ENCODE measurements at regions not wholly inside any gene's neighbourhood (a gene's known extent, or its start where the extent isn't known, plus 50 kb on each side); places are given as distances from the start of the nearest gene placed in this dataset.
"Not testable (repeated sequence)": the region's sequence is repeated elsewhere in the genome, so short reads cannot be mapped to it uniquely, and the experiment has no call there.

DNA sequence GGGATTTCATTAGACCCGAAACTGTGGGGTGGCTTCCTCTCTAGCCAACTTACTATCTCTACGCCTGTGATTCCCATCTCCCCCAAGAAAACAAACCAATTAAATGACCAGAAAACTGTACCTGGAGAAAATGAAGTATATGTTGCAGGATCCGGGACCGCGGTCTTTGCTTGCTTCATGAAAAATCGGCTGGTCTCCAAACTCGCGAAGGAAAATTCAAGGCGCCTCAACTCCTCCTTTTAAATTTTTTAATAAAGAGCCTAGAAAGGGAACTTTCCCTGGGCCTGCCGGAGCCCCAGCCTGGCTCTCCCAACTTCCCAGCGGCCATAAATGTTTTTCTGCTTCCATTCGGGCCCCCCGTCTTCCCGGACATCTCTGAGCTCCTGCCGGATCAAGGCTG lies 110.8 kb upstream of the FOXD4L5 start:
- H3K9ac ChIP-seq (ENCODE audit: insufficient read depth, low read depth, low read length); POLR2A ChIA-PET; DNase-seq (ENCODE audit: low spot score); CTCF ChIA-PET (ENCODE audit: low intra/inter-chr PET ratio, low total read pairs); FAIRE-seq; H3K4me1 ChIP-seq (ENCODE audit: insufficient read depth, low read length); intact Hi-C loops (cut with micrococcal nuclease; ENCODE audit: unreplicated experiment); in situ Hi-C loops (cut with HindIII; ENCODE audit: extremely low pct_ligation_motif_present, low pct_unique_long_range_greater_than_20kb); BruUV-seq (replicated peaks); ATAC-seq; H3K36me3 ChIP-seq (replicated peaks in 1 of 2; ENCODE audit: control insufficient read depth in 1 of 2, insufficient read depth in 2 of 2, low read length in 2 of 2); H3K27ac ChIP-seq (ENCODE audit: extremely low read length, insufficient read depth, low read length); H4K20me1 ChIP-seq (ENCODE audit: insufficient read depth, low read length); H3K79me2 ChIP-seq (ENCODE audit: insufficient read depth, low read length); H3K27me3 ChIP-seq (ENCODE audit: control insufficient read depth in 1 of 2, insufficient read depth in 2 of 2, low read length in 2 of 2); H3K4me2 ChIP-seq (ENCODE audit: low read depth, low read length); H2AFZ ChIP-seq (ENCODE audit: low read length); H3K4me3 ChIP-seq (replicated peaks in 1 of 3; ENCODE audit: insufficient read depth in 1 of 3, low read depth in 2 of 3, low read length in 3 of 3); H3K9me3 ChIP-seq (ENCODE audit: low read length): not testable (repeated sequence)
- WGBS (ENCODE audit: low lambda C conversion rate): 70% methylated on average over 9 of the region's 15 CpGs

DNA sequence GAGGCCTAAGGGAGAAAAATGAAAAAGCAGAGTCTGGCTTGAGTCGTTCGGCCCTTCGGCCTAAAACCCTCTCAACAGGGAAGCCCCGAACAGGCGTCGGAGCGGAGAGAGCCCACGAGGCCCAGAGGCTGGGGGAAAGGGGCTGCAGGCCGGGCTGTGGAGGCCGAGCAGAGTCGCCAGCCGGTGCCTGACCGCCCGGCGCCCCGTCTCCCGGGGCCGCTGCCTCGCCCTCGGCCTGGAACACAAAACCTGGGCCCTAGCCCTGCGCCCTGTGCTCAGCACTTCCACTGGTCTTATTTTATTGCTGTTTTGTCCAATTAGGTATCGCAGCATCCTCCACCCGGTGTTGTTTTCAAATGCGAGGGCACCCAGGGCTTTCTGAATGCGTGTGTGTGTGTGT lies 110.1 kb upstream of the FOXD4L5 start:
- not testable (repeated sequence) for BruUV-seq (replicated peaks); FAIRE-seq
- WGBS (ENCODE audit: low lambda C conversion rate): 57% methylated on average over 14 of the region's 25 CpGs

DNA sequence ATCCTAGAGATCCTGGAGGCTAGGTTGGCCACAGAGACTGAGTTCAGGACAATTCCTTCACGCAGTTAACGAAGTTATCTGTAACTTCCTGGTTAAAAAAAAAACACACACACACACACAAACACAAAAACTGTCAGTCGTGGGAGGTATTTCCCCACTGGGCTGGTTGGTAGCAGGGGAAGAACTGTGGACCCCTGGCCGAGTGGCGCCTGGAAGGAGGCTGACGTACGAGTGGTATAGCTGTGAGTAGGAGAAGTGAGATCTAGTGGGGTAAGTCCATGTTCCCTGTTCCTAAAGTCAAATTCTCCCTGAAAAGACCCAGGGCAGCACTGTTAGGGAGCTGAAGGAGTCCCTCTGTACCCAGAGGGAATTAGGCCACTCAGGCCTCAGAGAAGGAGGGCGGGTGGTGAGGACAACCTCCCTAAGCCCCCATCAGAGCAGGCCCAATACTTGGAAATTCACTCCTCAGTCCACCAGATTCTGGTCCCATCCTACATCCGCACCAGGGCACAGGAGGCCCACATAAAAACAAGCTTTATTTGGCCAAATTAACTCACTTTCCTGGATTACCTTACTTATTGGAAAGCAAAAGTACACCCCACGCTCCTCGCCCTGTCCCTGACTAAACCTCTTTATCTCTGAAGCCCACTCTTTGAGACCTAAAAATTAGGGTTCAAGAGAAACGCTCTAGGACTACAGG lies 108.3 kb upstream of the FOXD4L5 start:
- H4K20me1 ChIP-seq (ENCODE audit: insufficient read depth, low read length); H3K79me2 ChIP-seq (ENCODE audit: insufficient read depth, low read length); H3K9ac ChIP-seq (ENCODE audit: insufficient read depth, low read depth, low read length); H3K4me3 ChIP-seq (replicated peaks in 1 of 3; ENCODE audit: insufficient read depth in 1 of 3, low read depth in 2 of 3, low read length in 3 of 3); H3K27me3 ChIP-seq (ENCODE audit: control insufficient read depth in 1 of 2, insufficient read depth in 2 of 2, low read length in 2 of 2); H3K4me1 ChIP-seq (ENCODE audit: insufficient read depth, low read length); H3K9me3 ChIP-seq (ENCODE audit: low read length); in situ Hi-C loops (cut with HindIII; ENCODE audit: extremely low pct_ligation_motif_present, low pct_unique_long_range_greater_than_20kb); H3K27ac ChIP-seq (ENCODE audit: extremely low read length, insufficient read depth, low read length); H3K4me2 ChIP-seq (ENCODE audit: low read depth, low read length); H3K36me3 ChIP-seq (replicated peaks in 1 of 2; ENCODE audit: control insufficient read depth in 1 of 2, insufficient read depth in 2 of 2, low read length in 2 of 2); BruUV-seq (replicated peaks); H2AFZ ChIP-seq (ENCODE audit: low read length); DNase-seq (ENCODE audit: low spot score); ATAC-seq; FAIRE-seq; CTCF ChIA-PET (ENCODE audit: low intra/inter-chr PET ratio, low total read pairs); intact Hi-C loops (cut with micrococcal nuclease; ENCODE audit: unreplicated experiment); POLR2A ChIA-PET: not testable (repeated sequence)
- 10% methylated on average over 11 of the region's 12 CpGs for WGBS (ENCODE audit: low lambda C conversion rate)

More for the DNA sequence above, 110.1 kb upstream of the FOXD4L5 start:
- H3K4me2 ChIP-seq (ENCODE audit: low read depth, low read length); H3K27me3 ChIP-seq (ENCODE audit: control insufficient read depth in 1 of 2, insufficient read depth in 2 of 2, low read length in 2 of 2); H3K4me1 ChIP-seq (ENCODE audit: insufficient read depth, low read length); POLR2A ChIA-PET; H2AFZ ChIP-seq (ENCODE audit: low read length); H3K9ac ChIP-seq (ENCODE audit: insufficient read depth, low read depth, low read length); CTCF ChIA-PET (ENCODE audit: low intra/inter-chr PET ratio, low total read pairs); DNase-seq (ENCODE audit: low spot score); intact Hi-C loops (cut with micrococcal nuclease; ENCODE audit: unreplicated experiment); H3K79me2 ChIP-seq (ENCODE audit: insufficient read depth, low read length); H3K36me3 ChIP-seq (replicated peaks in 1 of 2; ENCODE audit: control insufficient read depth in 1 of 2, insufficient read depth in 2 of 2, low read length in 2 of 2); in situ Hi-C loops (cut with HindIII; ENCODE audit: extremely low pct_ligation_motif_present, low pct_unique_long_range_greater_than_20kb); H3K9me3 ChIP-seq (ENCODE audit: low read length); H4K20me1 ChIP-seq (ENCODE audit: insufficient read depth, low read length); H3K27ac ChIP-seq (ENCODE audit: extremely low read length, insufficient read depth, low read length); H3K4me3 ChIP-seq (replicated peaks in 1 of 3; ENCODE audit: insufficient read depth in 1 of 3, low read depth in 2 of 3, low read length in 3 of 3); ATAC-seq: not testable (repeated sequence)

- H3K9ac ChIP-seq (ENCODE audit: insufficient read depth, low read depth, low read length); ATAC-seq; H3K4me1 ChIP-seq (ENCODE audit: insufficient read depth, low read length); H2AFZ ChIP-seq (ENCODE audit: low read length); POLR2A ChIA-PET; H3K36me3 ChIP-seq (replicated peaks in 1 of 2; ENCODE audit: control insufficient read depth in 1 of 2, insufficient read depth in 2 of 2, low read length in 2 of 2); CTCF ChIA-PET (ENCODE audit: low intra/inter-chr PET ratio, low total read pairs); H3K4me3 ChIP-seq (replicated peaks in 1 of 3; ENCODE audit: insufficient read depth in 1 of 3, low read depth in 2 of 3, low read length in 3 of 3); BruUV-seq (replicated peaks); H3K27ac ChIP-seq (ENCODE audit: extremely low read length, insufficient read depth, low read length); FAIRE-seq; H3K27me3 ChIP-seq (ENCODE audit: control insufficient read depth in 1 of 2, insufficient read depth in 2 of 2, low read length in 2 of 2); H3K9me3 ChIP-seq (ENCODE audit: low read length); in situ Hi-C loops (cut with HindIII; ENCODE audit: extremely low pct_ligation_motif_present, low pct_unique_long_range_greater_than_20kb); H3K4me2 ChIP-seq (ENCODE audit: low read depth, low read length); H3K79me2 ChIP-seq (ENCODE audit: insufficient read depth, low read length); intact Hi-C loops (cut with micrococcal nuclease; ENCODE audit: unreplicated experiment); DNase-seq (ENCODE audit: low spot score); H4K20me1 ChIP-seq (ENCODE audit: insufficient read depth, low read length): not testable (repeated sequence)
- WGBS (ENCODE audit: low lambda C conversion rate): 9% methylated on average over 5 of the region's 6 CpGs
These were observed 107.6 kb upstream of the FOXD4L5 start for GRCh38 chr9:65392611-65393010.

All from HepG2 (cell line).